K562 (cell line): ENCODE measurements at regions not wholly inside any gene's neighbourhood (a gene's known extent, or its start where the extent isn't known, plus 50 kb on each side); places are given as distances from the start of the nearest gene placed in this dataset.

Experiments
- ATAC-seq: fragments of 200-7000 bp; cut with Tn5 transposase; 3 replicates; pipeline ENCODE4 v1.9.1; 2020; ENCODE audit warnings: moderate library complexity
- BruUV-seq: library from RNA; stranded (reverse); fragments of 400-500 nt; replicated peaks from 2 replicates; lab custom pipeline; 2021; lab: Mats Ljungman, UMichigan
- CTCF ChIA-PET: fragments of 300-600 bp; formaldehyde crosslinking; extraction: SDS; loops from one replicate; lab custom pipeline; 2021; ENCODE audit warnings: low intra/inter-chr PET ratio; lab: Yijun Ruan, JAX
- POLR2A ChIA-PET: fragments of 300-600, 350-650 bp; sonication (Branson Sonifier 250); formaldehyde crosslinking; extraction: SDS; loops from one replicate; lab custom pipeline; 2021; ENCODE audit warnings: antibody characterized with exemption, inconsistent platforms; lab: Yijun Ruan, JAX
- DNase-seq, 4 experiments: peaks; one replicate each; pipeline versions ENCODE4 v3.0.0 to v3.0.0-alpha.2; 2011 to 2018; ENCODE audit warnings: low spot score in 3 of 4, mixed read lengths in 3 of 4; ENCODE audit errors: extremely low read depth in 1 of 4
- FAIRE-seq: peaks from 2 replicates; lab custom pipeline; 2011; peaks lifted over from hg19 to GRCh38; lab: Jason Lieb, UNC
- H2AFZ ChIP-seq: 2 replicates; pipeline ENCODE4 v1.6.0; 2011; ENCODE audit warnings: low read depth, low read length, control low read depth, inconsistent platforms
- H3K27ac ChIP-seq: fragments of 200-600 bp; 3 replicates; pipeline ENCODE4 v1.8.0; 2011; ENCODE audit warnings: low read depth, mild to moderate bottlenecking, control low read depth, inconsistent platforms, low read length, moderate library complexity, mixed read lengths; ENCODE audit errors: extremely low read depth
- H3K27me3 ChIP-seq, 2 experiments: fragments of 300-600 bp in 1 of 2; 2 replicates in 1 of 2; 3 replicates in 1 of 2; pipeline versions ENCODE4 v1.6.0 to v1.8.0; 2011; ENCODE audit warnings: inconsistent platforms in 2 of 2, low read length in 2 of 2, mild to moderate bottlenecking in 1 of 2, mixed read lengths in 1 of 2, moderate library complexity in 1 of 2; ENCODE audit not compliant: control insufficient read depth in 2 of 2, insufficient read depth in 2 of 2
- H3K36me3 ChIP-seq: fragments of 300-600 bp; 3 replicates; pipeline ENCODE4 v1.8.0; 2011; ENCODE audit warnings: mild to moderate bottlenecking, low read length, inconsistent platforms; ENCODE audit not compliant: control insufficient read depth, insufficient read depth
- H3K4me1 ChIP-seq, 2 experiments: fragments of 200-600 bp in 1 of 2; replicated peaks in 1 of 2; 2 replicates in 1 of 2; 3 replicates in 1 of 2; pipeline versions ENCODE4 v1.5.1 to v1.8.0; 2011; ENCODE audit warnings: inconsistent platforms in 2 of 2, low read length in 2 of 2, mild to moderate bottlenecking in 1 of 2, mixed read lengths in 1 of 2, moderate library complexity in 1 of 2; ENCODE audit not compliant: control insufficient read depth in 2 of 2, insufficient read depth in 2 of 2
- H3K4me2 ChIP-seq: 2 replicates; pipeline ENCODE4 v1.6.1; 2011; ENCODE audit warnings: low read length, control low read depth, inconsistent platforms, mixed read lengths; ENCODE audit not compliant: insufficient read depth
- H3K4me3 ChIP-seq: fragments of 200-600 bp; sonication (generic), shearing (Covaris generic); 2 replicates; pipeline ENCODE4 v1.5.1; 2016; ENCODE audit warnings: control low read depth, inconsistent platforms
- H3K79me2 ChIP-seq: fragments of 200-600 bp; 3 replicates; pipeline ENCODE4 v1.8.0; 2011; ENCODE audit warnings: low read length, inconsistent platforms; ENCODE audit not compliant: control insufficient read depth, insufficient read depth
- H3K9ac ChIP-seq, 2 experiments: 2 replicates each; pipeline versions ENCODE4 v1.6.0 to v1.6.1; 2011; ENCODE audit warnings: low read depth in 2 of 2, low read length in 2 of 2, control low read depth in 1 of 2, inconsistent platforms in 1 of 2, mild to moderate bottlenecking in 1 of 2, mixed read lengths in 1 of 2; ENCODE audit not compliant: insufficient read depth in 1 of 2
- H3K9me1 ChIP-seq: one replicate; pipeline ENCODE4 v1.6.0; 2011; ENCODE audit warnings: inconsistent platforms, mild to moderate bottlenecking, low read length, moderate library complexity; ENCODE audit not compliant: control insufficient read depth, insufficient read depth
- H3K9me3 ChIP-seq: replicated peaks from 2 replicates; pipeline ENCODE4 v1.5.1; 2011; ENCODE audit warnings: low read depth, low read length, inconsistent platforms; ENCODE audit not compliant: control insufficient read depth, insufficient read depth
- H4K20me1 ChIP-seq: replicated peaks from 2 replicates; pipeline ENCODE4 v1.6.1; 2011; ENCODE audit warnings: low read length, inconsistent platforms, mixed read lengths; ENCODE audit not compliant: control insufficient read depth, insufficient read depth
- CEBPB ChIP-seq: fragments of 450-650 bp; IDR thresholded peaks from 2 replicates; pipeline ENCODE4 v1.6.1; 2016; ENCODE audit warnings: missing genetic modification characterization, missing compliant biosample characterization
- EGR1 ChIP-seq: fragments of 450-650 bp; conservative IDR thresholded peaks from 2 replicates; pipeline ENCODE4 v1.6.1; 2017; ENCODE audit warnings: mild to moderate bottlenecking
- HCFC1 ChIP-seq: IDR thresholded peaks from 2 replicates; pipeline ENCODE4 v1.6.1; 2012; ENCODE audit warnings: low read depth, low read length, improper control_type of control experiment
- LCOR ChIP-seq: sonication (generic); formaldehyde crosslinking; IDR thresholded peaks from 2 replicates; pipeline ENCODE4 v1.8.0; 2022; ENCODE audit warnings: mild to moderate bottlenecking, missing genetic modification reagents
- NFYB ChIP-seq: IDR thresholded peaks from 2 replicates; pipeline ENCODE4 v1.6.1; 2011; ENCODE audit warnings: mild to moderate bottlenecking, moderate library complexity; ENCODE audit not compliant: insufficient read length; ENCODE audit errors: extremely low read depth
- ZNF584 ChIP-seq: fragments of 200-800 bp; sonication (Bioruptor generic); IDR thresholded peaks from 2 replicates; pipeline ENCODE4 v1.6.1; 2016; ENCODE audit warnings: low read depth, mild to moderate bottlenecking, missing genetic modification characterization, missing compliant biosample characterization
- ZNF707 ChIP-seq: fragments of 250-450 bp; sonication (Bioruptor Pico); conservative IDR thresholded peaks from 2 replicates; pipeline ENCODE4 v1.8.0; 2022; ENCODE audit warnings: inconsistent platforms, mild to moderate bottlenecking, moderate library complexity
- WGBS: fragments of 100-300 bp; shearing (Covaris generic); methylation state at CpG from one replicate; pipeline ENCODE4 v1.1.6; 2016; ENCODE audit warnings: low coverage, mixed read lengths; ENCODE audit not compliant: insufficient coverage; ENCODE audit errors: missing lambda C conversion rate; 5-methylcytosine and 5-hydroxymethylcytosine counted together
- in situ Hi-C: fragments of 300-500 bp; cut with MboI; formaldehyde crosslinking; loops from 4 replicates; pipeline ENCODE4 v1.15.0; 2018; ENCODE audit warnings: inconsistent platforms, mixed read lengths
- intact Hi-C: fragments of 100-400 bp; cut with micrococcal nuclease; formaldehyde crosslinking; loops from 2 replicates; pipeline ENCODE4 v1.14.2; 2022

GRCh38 chr1:17966341-17966740, 141.3 kb upstream of the IGSF21 start:
- CTCF ChIA-PET = no interaction called here
- no peaks in the 10 kb centered on the region for H3K9me3 ChIP-seq

GRCh38 chr1:17967623-17968255, 139.9 kb upstream of the IGSF21 start:
- FAIRE-seq (no peak), DNase-seq (no peak), ATAC-seq (no peak)
- Histone ChIP-seq H3K79me2 (no peaks in the 10 kb centered on the region), H3K9me3 (no peaks in the 10 kb centered on the region), H3K9ac (no peak overlapping the region), H3K4me2 (no peak overlapping the region), H3K36me3 (no peaks in the 10 kb centered on the region), H3K4me1 (no peaks in the 10 kb centered on the region), H3K27ac (no peak overlapping the region), H3K9me1 (no peaks in the 10 kb centered on the region), H2AFZ (no peak overlapping the region), H4K20me1 (peaks cover 9% of the 10 kb centered on the region; the same call in 1 of the 2 replicates), H3K4me3 (no peak overlapping the region), H3K27me3 (no peaks in the 10 kb centered on the region; a peak in 2 of 5 replicates)
- TF ChIP-seq HCFC1 = no peak
- TF ChIP-seq ZNF584 (CRISPR knock-in tag) = no peak
- no peak for TF ChIP-seq ZNF707 (CRISPR knock-in tag)
- TF ChIP-seq NFYB = no peak
- no peak for TF ChIP-seq CEBPB (tag)
- 11% methylated on average over 2 of the region's 2 CpGs for WGBS
- ChIA-PET CTCF (no interaction called here), POLR2A (no interaction called here)
- in situ Hi-C loops = no loop called here
- intact Hi-C loops = no loop called here
- BruUV-seq = no TSS peak

More at GRCh38 chr1:17966341-17966740, 141.3 kb upstream of the IGSF21 start:
- TF ChIP-seq EGR1 (peak; percentile 53), LCOR (CRISPR knock-in tag) (no peak)
- no peaks in the 10 kb centered on the region for H3K79me2 ChIP-seq
- peaks cover 6% of the 10 kb centered on the region; the same call in 1 of the 2 replicates for H4K20me1 ChIP-seq
- BruUV-seq = no TSS peak
- in situ Hi-C loops = no loop called here
- H3K27me3 ChIP-seq = no peaks in the 10 kb centered on the region; a peak in 1 of 5 replicates
- no peak overlapping the region for H2AFZ ChIP-seq
- no peak overlapping the region for H3K9ac ChIP-seq
- intact Hi-C loops = no loop called here
- FAIRE-seq (no peak), ATAC-seq (no peak), DNase-seq (no peak)
- H3K36me3 ChIP-seq = no peaks in the 10 kb centered on the region
- no peaks in the 10 kb centered on the region for H3K4me1 ChIP-seq
- no peak overlapping the region for H3K4me3 ChIP-seq
- H3K4me2 ChIP-seq = no peak overlapping the region
- no peaks in the 10 kb centered on the region for H3K9me1 ChIP-seq
- POLR2A ChIA-PET = interaction anchor here (0.6 to 0.7 kb wide), 3 partner anchors 11 to 799 kb away, joined by 3 read pairs; no protein-coding TSS in a partner anchor
- no peak overlapping the region for H3K27ac ChIP-seq
- WGBS = 0% methylated on average over 7 of the region's 7 CpGs
